Left colon (tissue), 2 donors: ENCODE measurements at regions not wholly inside any gene's neighbourhood (a gene's known extent, or its start where the extent isn't known, plus 50 kb on each side); places are given as distances from the start of the nearest gene placed in this dataset.
"Not testable (repeated sequence)": the region's sequence is repeated elsewhere in the genome, so short reads cannot be mapped to it uniquely, and the experiment has no call there.

Experiments
- ATAC-seq: fragments of 200-7000 bp; cut with Tn5 transposase; one replicate; pipeline ENCODE4 v1.9.1; 2020; ENCODE audit warnings: mild to moderate bottlenecking, moderate library complexity
- DNase-seq, 2 donors: peaks; one replicate each; pipeline ENCODE4 v3.0.0-alpha.2; 2020
- intact Hi-C, 2 donors: fragments of 100-400 bp; cut with DNase I in 1 of 2; cut with micrococcal nuclease in 1 of 2; formaldehyde crosslinking; loops; one replicate each; pipeline versions ENCODE4 v1.11.2 to v1.14.0; 2022; cut with DNase I, micrococcal nuclease
- donor health status: DM: no; HTN: no; CAD: no.
- donor health status: DM: yes; HTN: yes; CAD: no.

- no peak for ATAC-seq
- no peak for DNase-seq
- intact Hi-C loops, result no loop called here
These were observed 221.7 kb downstream of the KLF6 start for GRCh38 chr10:3563298-3563697.

DNA sequence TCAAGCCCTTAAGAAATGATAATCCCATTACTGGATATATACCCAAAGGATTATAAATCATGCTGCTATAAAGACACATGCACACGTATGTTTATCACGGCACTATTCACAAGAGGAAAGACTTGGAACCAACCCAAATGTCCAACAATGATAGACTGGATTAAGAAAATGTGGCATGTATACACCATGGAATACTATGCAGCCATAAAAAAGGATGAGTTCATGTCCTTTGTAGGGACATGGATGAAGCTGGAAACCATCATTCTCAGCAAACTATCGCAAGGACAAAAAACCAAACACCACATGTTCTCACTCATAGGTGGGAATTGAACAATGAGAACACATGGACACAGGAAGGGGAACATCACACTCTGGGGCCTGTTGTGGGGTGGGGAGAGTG, 224.4 kb downstream of the KLF6 start:
- ATAC-seq, DNase-seq, intact Hi-C loops: not testable (repeated sequence)

DNA sequence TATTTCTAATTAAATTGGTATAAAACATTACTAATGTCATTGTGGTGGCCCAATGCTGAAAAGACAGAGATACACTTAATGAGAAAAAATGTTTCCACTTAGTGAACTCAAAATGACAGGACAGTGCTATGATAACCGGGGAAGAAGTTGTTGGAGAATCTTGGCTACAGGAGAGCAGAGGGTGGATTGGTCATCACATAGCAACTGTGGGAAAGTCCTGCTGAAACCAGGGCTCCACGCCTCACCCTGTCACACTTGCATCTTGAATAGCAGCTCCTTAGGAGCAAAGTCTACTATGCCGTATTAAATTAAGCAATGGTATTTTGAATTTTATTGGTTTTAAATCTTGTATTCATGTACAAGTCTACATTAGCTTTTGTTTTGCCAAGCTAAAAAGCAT, 225.5 kb downstream of the KLF6 start:
- intact Hi-C loops, result no loop called here
- ATAC-seq, result no peak

DNA sequence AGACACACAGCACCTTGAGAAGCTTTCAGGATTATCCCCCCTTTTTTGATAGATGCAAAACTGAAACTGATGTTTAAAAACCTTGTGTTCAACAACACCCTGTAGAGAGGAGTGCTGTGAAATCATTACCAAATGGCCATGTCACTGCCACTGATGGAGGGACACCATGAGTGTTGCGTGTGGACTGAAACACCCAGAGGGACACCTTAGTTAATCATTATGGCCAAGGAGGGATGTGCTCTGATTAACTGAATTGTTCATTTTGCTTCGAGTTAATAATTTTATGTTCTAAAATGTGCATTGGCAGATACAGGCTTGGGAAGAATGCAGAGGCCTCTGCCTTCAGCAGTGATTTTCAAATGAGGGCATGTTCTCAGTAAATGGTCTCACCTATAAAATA, 226.0 kb downstream of the KLF6 start:
- ATAC-seq (no peak), DNase-seq (no peak)
- intact Hi-C loops, result no loop called here

More for the DNA sequence above, 225.5 kb downstream of the KLF6 start:
- DNase-seq, result no peak

DNA sequence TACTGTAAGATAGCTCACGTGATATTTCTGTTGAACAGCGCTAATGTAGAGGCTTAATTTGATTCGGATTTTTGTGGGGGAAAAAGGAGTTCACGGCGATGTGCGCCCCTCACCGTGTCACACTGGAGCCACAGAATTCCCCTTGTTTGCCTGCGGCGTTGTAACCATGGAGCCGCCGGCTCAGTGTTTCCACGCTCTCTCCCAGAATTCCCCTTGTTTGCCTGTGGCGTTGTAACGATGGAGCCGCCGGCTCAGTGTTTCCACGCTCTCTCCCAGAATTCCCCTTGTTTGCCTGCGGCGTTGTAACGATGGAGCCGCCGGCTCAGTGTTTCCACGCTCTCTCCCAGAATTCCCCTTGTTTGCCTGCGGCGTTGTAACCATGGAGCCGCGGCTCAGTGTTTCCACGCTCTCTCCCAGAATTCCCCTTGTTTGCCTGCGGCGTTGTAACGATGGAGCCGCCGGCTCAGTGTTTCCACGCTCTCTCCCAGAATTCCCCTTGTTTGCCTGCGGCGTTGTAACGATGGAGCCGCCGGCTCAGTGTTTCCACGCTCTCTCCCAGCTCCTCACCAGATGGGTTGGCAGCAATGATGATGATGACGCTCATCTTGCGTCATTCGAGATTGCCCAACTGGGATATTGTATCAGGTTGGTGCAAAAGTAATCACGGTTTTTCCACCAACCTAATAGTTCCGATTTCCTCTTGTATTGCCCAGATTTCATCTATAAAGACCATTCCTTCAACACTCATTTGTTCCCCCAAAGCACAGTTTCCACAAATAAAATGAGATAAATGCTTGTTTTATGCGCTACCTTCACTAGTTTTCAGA, 228.6 kb downstream of the KLF6 start:
- DNase-seq, result not testable (repeated sequence)

DNA sequence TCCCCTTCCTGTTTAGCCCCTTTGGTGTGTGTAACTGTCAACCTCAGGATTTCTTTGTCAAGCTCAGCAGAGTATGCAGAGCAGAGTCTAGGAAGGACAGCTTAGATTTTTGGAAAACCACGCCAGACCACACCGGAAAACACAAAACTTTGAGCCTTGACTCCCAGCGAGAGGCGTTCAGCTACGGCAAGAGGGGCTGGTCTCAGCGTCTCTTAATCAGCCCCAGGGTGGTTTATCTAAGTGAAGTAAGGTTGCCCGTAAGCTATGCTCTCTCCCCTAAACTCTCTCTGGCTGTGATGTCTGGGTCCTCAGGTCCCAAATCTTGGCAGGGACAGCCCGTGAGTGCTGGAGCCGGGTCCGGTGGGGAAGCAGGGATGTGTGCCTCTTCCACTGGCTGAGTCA, 230.9 kb downstream of the KLF6 start:
- ATAC-seq (no peak), DNase-seq (no peak)
- intact Hi-C loops, result no loop called here

More for the DNA sequence above, 228.6 kb downstream of the KLF6 start:
- intact Hi-C loops, ATAC-seq: not testable (repeated sequence)

DNA sequence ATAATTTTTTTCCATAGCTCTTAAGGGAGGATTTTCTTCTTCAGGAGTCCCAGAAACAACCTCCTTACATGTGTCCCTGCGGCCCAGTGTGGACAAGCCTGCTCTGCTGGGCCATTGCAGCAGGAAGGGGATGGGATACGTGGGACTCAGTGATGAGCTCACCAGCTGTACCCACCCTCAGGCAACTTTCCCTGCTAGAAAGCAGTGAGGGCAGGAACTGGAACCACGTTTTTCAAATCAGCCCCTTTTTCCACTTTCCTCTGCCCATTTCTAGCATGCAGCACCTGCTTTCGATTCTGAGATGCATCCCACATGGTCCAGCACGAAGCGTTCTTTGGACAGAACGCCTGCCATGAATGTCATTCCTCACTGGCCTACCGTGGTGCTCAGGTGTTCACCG, 232.7 kb downstream of the KLF6 start:
- intact Hi-C loops, result no loop called here
- no peak for ATAC-seq
- no peak for DNase-seq

DNA sequence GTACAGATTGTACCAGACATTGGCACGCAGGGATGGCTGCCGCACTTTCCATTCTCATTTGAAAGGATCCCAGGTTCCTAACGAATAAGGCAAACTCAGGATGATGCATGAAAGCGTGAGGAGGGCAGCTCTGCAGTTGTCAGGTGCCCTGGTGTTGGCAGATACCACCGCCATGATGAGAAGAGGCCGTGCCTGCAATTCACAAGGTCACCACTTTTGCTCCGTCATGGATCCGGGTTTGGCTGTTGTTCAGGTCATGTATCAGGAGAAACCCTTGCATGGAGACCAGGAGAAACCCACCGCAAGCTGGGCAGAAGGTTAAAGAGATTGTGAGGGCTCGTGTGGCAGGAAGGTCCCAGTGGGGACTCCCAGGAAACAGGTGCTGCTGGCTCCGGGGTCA, 233.2 kb downstream of the KLF6 start:
- intact Hi-C loops, result no loop called here
- DNase-seq (no peak), ATAC-seq (no peak)

DNA sequence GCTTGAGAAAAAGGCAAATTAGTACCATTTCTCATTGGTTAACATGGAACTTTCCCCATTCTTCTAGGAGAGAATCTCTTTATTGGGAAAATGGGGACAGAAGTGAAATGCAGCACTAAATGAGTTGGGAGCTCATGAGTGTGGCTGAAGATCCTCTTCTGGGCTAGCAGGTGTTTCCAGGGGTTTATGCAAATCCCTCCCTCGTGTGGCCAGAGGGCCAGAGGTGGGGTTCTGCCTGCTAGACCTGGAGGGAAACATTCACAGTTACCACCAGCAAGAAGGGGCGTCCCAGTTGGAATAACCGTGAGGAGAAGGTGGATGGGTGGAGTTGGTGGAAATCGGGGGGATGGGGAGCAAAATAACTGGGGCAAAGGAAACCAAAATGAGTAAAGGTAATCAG, 235.9 kb downstream of the KLF6 start:
- DNase-seq (no peak), ATAC-seq (no peak)
- intact Hi-C loops, result no loop called here

GRCh38 chr10:3548702-3549101, 236.3 kb downstream of the KLF6 start:
- intact Hi-C loops, result no loop called here
- ATAC-seq (no peak), DNase-seq (no peak)

DNA sequence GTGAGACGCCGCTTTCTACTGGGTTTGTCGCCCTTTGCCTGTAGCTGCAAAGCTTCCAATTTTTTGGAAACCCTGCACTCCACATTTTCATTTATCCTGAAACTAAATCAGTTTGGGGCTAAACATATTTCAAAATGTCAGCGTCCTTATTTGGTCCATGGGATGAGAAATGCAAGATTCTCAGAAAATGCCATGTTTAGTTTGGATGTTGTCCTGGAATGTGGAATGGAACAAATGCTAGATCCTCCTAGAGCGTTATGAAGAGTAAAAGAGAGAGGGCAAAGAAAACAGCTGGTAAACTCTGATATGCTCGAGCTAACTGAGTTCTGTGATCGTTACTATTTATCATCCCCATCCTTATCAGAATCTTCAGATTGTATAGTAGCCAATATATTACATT, 236.9 kb downstream of the KLF6 start:
- DNase-seq (no peak), ATAC-seq (no peak)
- intact Hi-C loops, result no loop called here

DNA sequence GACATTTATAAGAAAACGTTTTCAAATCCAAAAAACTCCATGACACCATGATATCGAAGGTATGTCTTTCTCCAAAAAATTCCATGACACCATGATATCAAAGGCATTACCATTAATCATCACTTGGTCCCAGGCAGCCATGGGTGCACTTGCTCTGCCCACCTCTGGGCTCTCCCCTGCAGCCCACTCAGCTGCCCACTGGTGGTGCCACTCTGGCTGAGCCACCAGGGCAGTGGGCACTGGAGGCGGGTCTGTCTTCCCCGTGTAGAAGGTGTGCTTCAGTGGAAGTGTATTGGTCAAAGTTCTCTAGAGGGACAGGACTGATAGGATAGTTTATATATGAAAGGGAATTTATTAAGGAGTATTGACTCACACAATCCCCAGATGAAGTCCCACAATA, 240.4 kb downstream of the KLF6 start:
- ATAC-seq (no peak), DNase-seq (no peak)
- intact Hi-C loops, result no loop called here

GRCh38 chr10:3542185-3542611, 242.8 kb downstream of the KLF6 start:
- ATAC-seq, result no peak
- intact Hi-C loops, result no loop called here

DNA sequence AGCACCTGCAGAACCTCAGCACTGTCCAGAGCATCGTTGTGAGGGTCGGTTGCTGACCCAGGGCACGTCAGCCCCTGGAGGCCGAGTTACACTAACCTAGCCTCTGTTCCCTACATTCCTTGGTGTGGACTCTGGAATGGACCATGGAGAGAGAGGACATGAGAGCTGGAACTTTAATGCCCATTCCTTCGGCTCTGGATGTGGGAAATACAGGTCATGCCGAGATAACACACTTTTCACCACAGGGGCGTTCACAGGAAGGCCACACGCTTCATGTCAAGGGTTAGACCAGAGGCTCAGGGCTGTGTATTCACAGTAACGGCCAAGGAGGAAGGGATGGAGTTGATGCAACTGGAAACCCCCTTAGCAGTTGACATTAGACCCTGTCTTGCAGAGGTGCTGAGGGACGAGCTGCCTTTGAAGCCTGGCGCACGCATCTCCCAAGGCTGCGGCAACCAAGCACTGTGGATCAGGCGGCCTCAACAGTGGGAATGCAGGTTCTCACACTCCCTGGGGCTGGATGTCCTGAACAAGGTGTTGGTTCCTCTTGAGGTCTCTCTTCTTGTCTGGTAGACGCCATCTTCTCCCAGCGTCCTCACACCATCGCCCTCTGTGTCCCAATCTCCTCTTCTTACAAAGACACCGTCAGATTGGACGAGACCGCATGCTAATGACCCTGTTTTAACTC, 245.2 kb downstream of the KLF6 start:
- intact Hi-C loops, result no loop called here
- ATAC-seq (no peak), DNase-seq (no peak)

More at GRCh38 chr10:3542185-3542611, 242.8 kb downstream of the KLF6 start:
- no peak for DNase-seq

DNA sequence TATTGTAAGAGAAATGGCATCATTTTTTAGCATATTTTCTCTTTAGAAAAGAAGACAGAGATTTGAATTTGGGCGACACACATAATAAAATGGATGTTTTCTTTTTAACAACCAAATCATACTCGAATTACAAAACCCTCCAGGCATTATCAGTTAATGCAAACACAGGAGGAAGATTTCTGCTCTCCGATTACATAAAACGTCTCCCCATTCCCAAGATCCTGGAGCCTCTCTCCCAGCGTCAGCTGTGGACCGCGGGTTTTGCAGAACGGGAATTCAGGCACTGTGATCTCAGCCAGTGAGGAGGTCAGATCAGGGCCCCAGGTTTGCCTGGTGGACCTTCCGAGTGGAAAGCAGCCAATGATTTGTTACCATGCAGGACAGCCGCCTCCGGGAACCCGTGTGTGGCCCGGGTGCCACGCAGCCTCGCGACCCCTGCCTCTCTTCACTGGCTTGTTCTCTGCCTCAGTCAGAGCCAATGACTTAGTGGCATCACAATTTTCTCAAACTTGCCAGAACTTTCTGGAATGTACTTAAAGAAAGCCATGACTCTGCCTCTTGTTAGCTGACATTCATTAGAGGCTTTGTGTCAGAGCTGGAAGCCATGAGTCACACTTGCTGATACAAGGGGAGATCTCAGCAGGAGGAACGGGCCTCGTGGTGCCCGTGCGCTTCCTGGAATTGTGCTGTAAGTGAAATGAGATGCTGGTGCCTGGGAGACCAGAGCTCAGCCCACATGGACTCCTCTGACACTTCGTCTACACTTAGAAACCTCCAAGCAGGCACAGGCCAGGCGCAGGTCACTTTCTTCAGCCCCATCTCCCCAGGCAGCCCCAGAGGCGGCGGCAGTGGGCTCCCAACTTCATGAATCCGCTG, 246.1 kb downstream of the KLF6 start:
- no peak for ATAC-seq
- intact Hi-C loops, result no loop called here
- DNase-seq, result no peak

- intact Hi-C loops, result no loop called here
- no peak for DNase-seq
- no peak for ATAC-seq
These were observed 246.7 kb downstream of the KLF6 start for GRCh38 chr10:3538291-3538655.

DNA sequence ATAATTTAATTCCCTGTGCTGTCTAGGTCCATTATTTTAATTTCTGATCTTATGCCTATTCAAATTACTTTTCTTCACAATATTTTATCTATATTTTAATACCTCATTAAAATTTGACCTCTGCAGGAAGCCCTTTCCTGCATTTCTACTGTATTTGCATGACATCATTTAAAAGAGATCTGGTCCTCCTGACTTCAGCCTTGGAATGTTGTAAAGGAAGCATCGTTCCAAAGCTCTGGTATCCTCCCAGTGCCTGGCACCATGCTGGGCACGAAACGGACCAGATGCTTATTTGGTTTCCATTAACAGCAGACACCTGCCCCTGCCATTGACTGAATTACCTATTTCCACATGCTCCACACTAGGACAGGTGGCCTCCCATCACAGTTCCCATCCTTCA, 247.5 kb downstream of the KLF6 start:
- no peak for ATAC-seq
- intact Hi-C loops, result no loop called here

DNA sequence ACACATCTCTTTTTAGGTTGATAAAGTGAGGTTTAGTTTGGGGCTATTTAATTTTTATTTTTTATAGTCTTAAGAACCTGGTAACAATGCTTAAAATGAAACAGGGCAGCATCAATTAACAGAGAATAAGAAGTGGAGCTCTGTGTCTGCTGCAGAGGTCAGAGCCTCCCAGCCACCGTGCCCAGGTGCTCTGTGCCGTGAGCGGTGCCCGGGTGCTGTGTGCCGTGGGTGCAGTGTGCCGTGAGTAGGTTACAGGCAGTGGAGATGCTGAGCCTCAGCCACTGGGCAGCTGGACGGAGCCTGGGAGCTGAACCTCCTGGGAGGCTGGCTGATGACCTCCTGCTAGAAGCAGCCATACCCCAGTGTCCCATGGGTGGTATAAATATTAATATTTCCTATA, 250.0 kb downstream of the KLF6 start:
- ATAC-seq (no peak), DNase-seq (no peak)
- intact Hi-C loops, result no loop called here

More for the DNA sequence above, 247.5 kb downstream of the KLF6 start:
- DNase-seq, result no peak

GRCh38 chr10:3534433-3534832, 250.6 kb downstream of the KLF6 start:
- DNase-seq, result no peak
- intact Hi-C loops, result no loop called here
- ATAC-seq, result no peak

GRCh38 chr10:3533296-3533695, 251.7 kb downstream of the KLF6 start:
- intact Hi-C loops, result no loop called here
- DNase-seq (no peak), ATAC-seq (peak; percentile 44)
